ENCODE measurements at regions not wholly inside any gene's neighbourhood (a gene's known extent, or its start where the extent isn't known, plus 50 kb on each side); places are given as distances from the start of the nearest gene placed in this dataset.

DNA sequence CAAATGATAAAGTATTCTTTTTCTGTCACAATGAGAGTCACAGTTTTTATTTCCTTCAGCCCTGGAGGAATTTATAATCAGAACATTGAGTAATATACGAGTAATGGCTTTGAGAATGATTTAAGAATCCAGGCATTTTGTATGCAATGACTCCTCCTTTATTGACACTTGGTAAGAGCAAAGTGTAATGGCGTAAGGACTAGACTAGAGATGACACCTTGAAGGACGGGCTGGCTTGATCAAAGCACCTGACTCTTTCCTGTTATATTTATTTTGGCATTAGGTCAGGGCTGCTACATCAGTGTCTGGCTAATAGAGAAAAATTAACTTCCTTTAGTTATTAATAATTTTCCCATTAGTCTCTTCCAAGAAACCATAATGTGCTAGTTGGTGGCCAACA lies 482.4 kb upstream of the GCFC2 start (continued):
- TF ChIP-seq ARID5B (CRISPR knock-in tag; IDR thresholded peaks at IDR 0.05) (peak; percentile 85), KDM6A (CRISPR knock-in tag; IDR thresholded peaks at IDR 0.05; ENCODE audit: low read depth) (0 out of 2 replicates have a peak, but pooled peaks have one; percentile 18), HMG20A (CRISPR knock-in tag; IDR thresholded peaks at IDR 0.05; ENCODE audit: borderline replicate concordance) (peak; percentile 49; the same call in 1 of the 2 replicates), ISX (CRISPR knock-in tag; conservative IDR thresholded peaks at IDR 0.05) (no peak), ZNF644 (CRISPR knock-in tag; IDR thresholded peaks at IDR 0.05; ENCODE audit: low read depth) (peak; percentile 82), ATF6 (CRISPR knock-in tag; conservative IDR thresholded peaks at IDR 0.05) (no peak), BCL6 (CRISPR knock-in tag; IDR thresholded peaks at IDR 0.05) (peak; percentile 44), NCOA2 (CRISPR knock-in tag; IDR thresholded peaks at IDR 0.05) (peak; percentile 63), NCOR1 (IDR thresholded peaks at IDR 0.05; ENCODE audit: borderline replicate concordance, low read length) (peak; percentile 39; the same call in 1 of the 2 replicates)
- TF ChIP-seq, protein P1, sequence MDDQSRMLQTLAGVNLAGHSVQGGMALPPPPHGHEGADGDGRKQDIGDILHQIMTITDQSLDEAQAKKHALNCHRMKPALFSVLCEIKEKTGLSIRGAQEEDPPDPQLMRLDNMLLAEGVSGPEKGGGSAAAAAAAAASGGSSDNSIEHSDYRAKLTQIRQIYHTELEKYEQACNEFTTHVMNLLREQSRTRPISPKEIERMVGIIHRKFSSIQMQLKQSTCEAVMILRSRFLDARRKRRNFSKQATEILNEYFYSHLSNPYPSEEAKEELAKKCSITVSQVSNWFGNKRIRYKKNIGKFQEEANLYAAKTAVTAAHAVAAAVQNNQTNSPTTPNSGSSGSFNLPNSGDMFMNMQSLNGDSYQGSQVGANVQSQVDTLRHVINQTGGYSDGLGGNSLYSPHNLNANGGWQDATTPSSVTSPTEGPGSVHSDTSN (CRISPR knock-in tag; IDR thresholded peaks at IDR 0.05; ENCODE audit: borderline replicate concordance), result no peak
- TF ChIP-seq, protein P2, sequence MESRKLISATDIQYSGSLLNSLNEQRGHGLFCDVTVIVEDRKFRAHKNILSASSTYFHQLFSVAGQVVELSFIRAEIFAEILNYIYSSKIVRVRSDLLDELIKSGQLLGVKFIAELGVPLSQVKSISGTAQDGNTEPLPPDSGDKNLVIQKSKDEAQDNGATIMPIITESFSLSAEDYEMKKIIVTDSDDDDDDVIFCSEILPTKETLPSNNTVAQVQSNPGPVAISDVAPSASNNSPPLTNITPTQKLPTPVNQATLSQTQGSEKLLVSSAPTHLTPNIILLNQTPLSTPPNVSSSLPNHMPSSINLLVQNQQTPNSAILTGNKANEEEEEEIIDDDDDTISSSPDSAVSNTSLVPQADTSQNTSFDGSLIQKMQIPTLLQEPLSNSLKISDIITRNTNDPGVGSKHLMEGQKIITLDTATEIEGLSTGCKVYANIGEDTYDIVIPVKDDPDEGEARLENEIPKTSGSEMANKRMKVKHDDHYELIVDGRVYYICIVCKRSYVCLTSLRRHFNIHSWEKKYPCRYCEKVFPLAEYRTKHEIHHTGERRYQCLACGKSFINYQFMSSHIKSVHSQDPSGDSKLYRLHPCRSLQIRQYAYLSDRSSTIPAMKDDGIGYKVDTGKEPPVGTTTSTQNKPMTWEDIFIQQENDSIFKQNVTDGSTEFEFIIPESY (CRISPR knock-in tag; IDR thresholded peaks at IDR 0.05), result no peak
- TF ChIP-seq, protein P3, sequence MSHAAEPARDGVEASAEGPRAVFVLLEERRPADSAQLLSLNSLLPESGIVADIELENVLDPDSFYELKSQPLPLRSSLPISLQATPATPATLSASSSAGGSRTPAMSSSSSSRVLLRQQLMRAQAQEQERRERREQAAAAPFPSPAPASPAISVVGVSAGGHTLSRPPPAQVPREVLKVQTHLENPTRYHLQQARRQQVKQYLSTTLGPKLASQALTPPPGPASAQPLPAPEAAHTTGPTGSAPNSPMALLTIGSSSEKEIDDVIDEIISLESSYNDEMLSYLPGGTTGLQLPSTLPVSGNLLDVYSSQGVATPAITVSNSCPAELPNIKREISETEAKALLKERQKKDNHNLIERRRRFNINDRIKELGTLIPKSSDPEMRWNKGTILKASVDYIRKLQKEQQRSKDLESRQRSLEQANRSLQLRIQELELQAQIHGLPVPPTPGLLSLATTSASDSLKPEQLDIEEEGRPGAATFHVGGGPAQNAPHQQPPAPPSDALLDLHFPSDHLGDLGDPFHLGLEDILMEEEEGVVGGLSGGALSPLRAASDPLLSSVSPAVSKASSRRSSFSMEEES (CRISPR knock-in tag; IDR thresholded peaks at IDR 0.05), result peak; percentile 24; the same call in 1 of the 2 replicates
